Pancreas (tissue), 10 donors: ENCODE measurements at regions not wholly inside any gene's neighbourhood (a gene's known extent, or its start where the extent isn't known, plus 50 kb on each side); places are given as distances from the start of the nearest gene placed in this dataset.
"Not testable (repeated sequence)": the region's sequence is repeated elsewhere in the genome, so short reads cannot be mapped to it uniquely, and the experiment has no call there.

ENCODE experiments used
- ATAC-seq, 4 donors: fragments of 200-7000 bp; cut with Tn5 transposase; one replicate each; pipeline versions ENCODE4 v1.8.0 to v1.9.1; 2020; ENCODE audit warnings: mild to moderate bottlenecking in 4 of 4, moderate library complexity in 4 of 4
- DNase-seq, 6 donors: peaks; one replicate each; pipeline ENCODE4 v3.0.0-alpha.2; 2020
- FAIRE-seq: peaks from 2 replicates; lab custom pipeline; 2012; peaks lifted over from hg19 to GRCh38; lab: Jason Lieb, UNC
- H3K27ac ChIP-seq, 4 donors: fragments of 200-600 bp; sonication (generic); 1 replicate in 3 of 4; 2 replicates in 1 of 4; pipeline versions ENCODE4 v1.5.0 to v1.8.0; 2020
- H3K27me3 ChIP-seq, 4 donors: fragments of 200-600 bp; one replicate each; pipeline ENCODE4 v1.8.0; 2021
- H3K36me3 ChIP-seq, 3 donors: fragments of 200-600 bp; sonication (generic) in 1 of 3; one replicate each; pipeline versions ENCODE4 v1.5.0 to v1.8.0; 2020 to 2021
- H3K4me1 ChIP-seq, 3 donors: fragments of 200-600 bp; one replicate each; pipeline ENCODE4 v1.8.0; 2021
- H3K4me3 ChIP-seq, 4 donors: fragments of 200-600 bp; sonication (generic) in 2 of 4; one replicate each; pipeline versions ENCODE4 v1.5.0 to v1.8.0; 2020 to 2021
- H3K9me3 ChIP-seq, 4 donors: fragments of 200-600 bp; one replicate each; pipeline ENCODE4 v1.8.0; 2021
- WGBS, 2 donors: extraction: QIAGEN DNeasy Blood & Tissue Kit; methylation state at CpG; one replicate each; pipeline ENCODE4 v1.1.7; 2013; 5-methylcytosine and 5-hydroxymethylcytosine counted together
- intact Hi-C, 3 donors: fragments of 100-400 bp; cut with DNase I; formaldehyde crosslinking; loops; one replicate each; pipeline versions ENCODE4 v1.11.1 to v1.14.2; 2022
- TF ChIP-seq, protein P1 (sequence below), 4 donors: fragments of 200-600 bp; sonication (generic) in 3 of 4; IDR thresholded peaks; one replicate each; pipeline versions ENCODE4 v1.5.0 to v1.8.0; 2021; ENCODE audit warnings: antibody characterized with exemption in 4 of 4
- donor health status: healthy with polysubstance abuse.
- donor health status: DM: no; HTN: no; CAD: no; lungs with moderate emphysema.
- donor health status: DM: no; HTN: no; CAD: no.
- donor health status: control.
- donor health status: control.
- donor health status: Bipolar disorder and iron deficiency.
- donor health status: DM: yes; HTN: yes; CAD: no.
- donor health status: DM: no; HTN: no; CAD: no.
- donor health status: DM: no; HTN: no; CAD: no.
- donor health status: DM: yes; HTN: yes; CAD: no.

DNA sequence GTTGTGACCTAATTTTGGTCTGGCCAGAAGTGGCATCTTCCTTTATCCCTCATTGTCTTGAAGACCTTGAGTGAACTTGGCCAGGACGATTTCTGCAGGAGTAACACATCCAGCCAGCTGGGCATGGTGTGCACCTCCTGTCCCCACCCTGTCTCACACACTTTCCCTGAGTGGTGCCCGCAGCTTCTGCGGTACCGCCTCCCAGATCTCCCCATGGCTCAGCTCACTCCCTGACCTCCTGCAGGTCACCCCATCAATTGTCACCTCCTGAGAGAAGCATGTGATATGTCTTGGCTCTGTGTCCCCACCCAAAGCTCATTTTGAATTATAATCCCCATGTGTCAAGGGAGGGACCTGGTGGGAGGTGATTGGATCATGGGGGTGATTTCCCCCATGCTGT is 50.2 kb upstream of the TP53I11 start:
- ATAC-seq (no peak), DNase-seq (no peak), FAIRE-seq (no peak)
- no peaks in the 10 kb centered on the region for H3K9me3 ChIP-seq
- H3K4me1 ChIP-seq, result peaks cover 0 to 6% (median 4%) of the 10 kb centered on the region in 3 donors
- TF ChIP-seq, protein P1, sequence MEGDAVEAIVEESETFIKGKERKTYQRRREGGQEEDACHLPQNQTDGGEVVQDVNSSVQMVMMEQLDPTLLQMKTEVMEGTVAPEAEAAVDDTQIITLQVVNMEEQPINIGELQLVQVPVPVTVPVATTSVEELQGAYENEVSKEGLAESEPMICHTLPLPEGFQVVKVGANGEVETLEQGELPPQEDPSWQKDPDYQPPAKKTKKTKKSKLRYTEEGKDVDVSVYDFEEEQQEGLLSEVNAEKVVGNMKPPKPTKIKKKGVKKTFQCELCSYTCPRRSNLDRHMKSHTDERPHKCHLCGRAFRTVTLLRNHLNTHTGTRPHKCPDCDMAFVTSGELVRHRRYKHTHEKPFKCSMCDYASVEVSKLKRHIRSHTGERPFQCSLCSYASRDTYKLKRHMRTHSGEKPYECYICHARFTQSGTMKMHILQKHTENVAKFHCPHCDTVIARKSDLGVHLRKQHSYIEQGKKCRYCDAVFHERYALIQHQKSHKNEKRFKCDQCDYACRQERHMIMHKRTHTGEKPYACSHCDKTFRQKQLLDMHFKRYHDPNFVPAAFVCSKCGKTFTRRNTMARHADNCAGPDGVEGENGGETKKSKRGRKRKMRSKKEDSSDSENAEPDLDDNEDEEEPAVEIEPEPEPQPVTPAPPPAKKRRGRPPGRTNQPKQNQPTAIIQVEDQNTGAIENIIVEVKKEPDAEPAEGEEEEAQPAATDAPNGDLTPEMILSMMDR (IDR thresholded peaks at IDR 0.05), result no peak
- H3K4me3 ChIP-seq, result no peak overlapping the region
- intact Hi-C loops, result no loop called here
- no peak overlapping the region for H3K27ac ChIP-seq
- WGBS, 2 donors, result 84 to 89% methylated on average over 4 of the region's 4 CpGs
- no peaks in the 10 kb centered on the region for H3K27me3 ChIP-seq
- no peaks in the 10 kb centered on the region for H3K36me3 ChIP-seq

DNA sequence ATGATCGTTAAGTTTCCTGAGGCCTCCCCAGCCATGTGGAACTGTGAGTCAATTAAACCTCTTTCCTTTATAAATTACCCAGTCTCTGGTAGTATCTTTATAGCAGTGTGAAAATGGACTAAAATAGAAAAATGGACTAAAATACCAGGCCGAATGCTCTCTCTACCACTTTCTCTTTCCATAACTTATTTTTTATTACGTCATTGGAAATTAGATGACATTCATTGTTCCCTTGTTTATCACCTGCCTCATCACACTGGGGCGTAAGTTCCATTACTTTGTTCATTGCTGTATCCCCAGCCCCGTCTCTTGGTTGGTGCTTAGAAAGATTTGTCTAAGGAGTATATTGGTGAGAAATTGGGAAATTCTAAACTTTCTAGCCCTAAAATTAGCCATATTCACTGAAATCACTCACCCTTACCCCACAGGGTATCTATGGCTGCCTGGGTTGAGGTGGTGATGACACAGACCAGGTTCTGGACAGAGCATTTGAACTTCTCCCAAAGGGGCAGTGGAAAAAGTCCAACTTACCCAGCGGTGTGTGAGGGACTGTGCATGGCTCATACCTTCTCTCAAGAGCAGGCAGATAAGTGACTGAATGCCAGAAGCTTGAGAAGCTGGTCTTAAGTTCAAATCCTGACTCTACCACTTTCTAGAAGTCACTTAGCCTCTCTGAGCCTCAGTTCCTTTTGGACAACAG is 50.9 kb upstream of the TP53I11 start:
- intact Hi-C loops, result no loop called here
- no peak for ATAC-seq

DNA sequence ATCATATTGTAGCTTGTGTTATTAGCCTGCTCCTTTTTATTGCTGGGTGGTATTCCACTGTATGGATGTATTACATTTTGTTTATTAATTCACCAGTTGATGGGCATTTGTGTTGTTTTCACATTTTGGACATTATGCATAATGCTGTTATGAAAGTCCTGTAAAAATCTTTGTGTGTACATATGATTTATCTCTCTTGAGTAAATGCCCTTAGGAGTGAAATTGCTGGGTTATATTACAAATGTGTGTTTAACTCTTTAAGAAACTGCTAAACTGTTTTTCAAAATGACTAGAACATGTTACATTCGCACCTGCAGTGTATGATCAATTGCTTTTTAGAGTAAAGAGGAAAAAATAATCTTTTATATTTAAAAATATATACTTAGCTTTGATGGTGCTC is 54.4 kb upstream of the TP53I11 start:
- intact Hi-C loops, result no loop called here
- no peaks in the 10 kb centered on the region for H3K4me1 ChIP-seq
- no peak overlapping the region for H3K4me3 ChIP-seq
- TF ChIP-seq, protein P1 (IDR thresholded peaks at IDR 0.05), result no peak
- no peak overlapping the region for H3K27ac ChIP-seq
- no peak for ATAC-seq
- no peak for FAIRE-seq
- WGBS, 2 donors, result 88 to 91% methylated on average over 1 of the region's 1 CpG
- H3K27me3 ChIP-seq, result no peaks in the 10 kb centered on the region
- no peak for DNase-seq
- H3K9me3 ChIP-seq, result no peaks in the 10 kb centered on the region
- no peaks in the 10 kb centered on the region for H3K36me3 ChIP-seq

More for the DNA sequence above, 50.9 kb upstream of the TP53I11 start:
- no peak overlapping the region for H3K27ac ChIP-seq
- H3K4me3 ChIP-seq, result no peak overlapping the region
- H3K27me3 ChIP-seq, result no peaks in the 10 kb centered on the region
- FAIRE-seq, result no peak
- H3K9me3 ChIP-seq, result no peaks in the 10 kb centered on the region
- no peak for DNase-seq
- TF ChIP-seq, protein P1 (IDR thresholded peaks at IDR 0.05), result no peak
- H3K4me1 ChIP-seq, result peaks cover 0 to 6% (median 4%) of the 10 kb centered on the region in 3 donors
- no peaks in the 10 kb centered on the region for H3K36me3 ChIP-seq
- 89 to 93% methylated on average over 6 of the region's 6 CpGs for WGBS, 2 donors

DNA sequence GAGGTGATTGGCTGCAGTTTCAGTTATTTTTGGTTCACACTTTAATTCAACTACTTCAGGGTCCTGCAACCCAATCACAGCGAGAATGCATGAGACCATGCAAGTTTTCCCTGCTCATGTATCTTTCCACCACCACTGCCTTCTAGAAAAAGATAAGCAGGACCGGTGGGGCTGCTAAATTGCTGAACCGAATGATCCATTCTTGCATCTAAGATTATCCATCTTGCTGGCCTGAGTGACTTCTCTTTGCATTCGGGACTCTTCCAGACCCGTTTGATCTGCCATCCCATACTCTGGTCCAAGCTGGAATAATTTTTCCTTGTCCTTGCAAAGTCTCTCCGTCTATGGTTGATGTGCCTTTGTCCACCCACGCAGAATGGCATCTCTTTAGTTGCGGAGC is 56.3 kb upstream of the TP53I11 start:
- no peak for DNase-seq
- no peak overlapping the region for H3K4me3 ChIP-seq
- no peak for ATAC-seq
- no peaks in the 10 kb centered on the region for H3K9me3 ChIP-seq
- FAIRE-seq, result no peak
- intact Hi-C loops, result no loop called here
- H3K27me3 ChIP-seq, result no peaks in the 10 kb centered on the region
- no peaks in the 10 kb centered on the region for H3K36me3 ChIP-seq
- no peak overlapping the region for H3K27ac ChIP-seq
- 75 to 76% methylated on average over 8 of the region's 8 CpGs for WGBS, 2 donors
- no peaks in the 10 kb centered on the region for H3K4me1 ChIP-seq
- TF ChIP-seq, protein P1 (IDR thresholded peaks at IDR 0.05), result no peak

DNA sequence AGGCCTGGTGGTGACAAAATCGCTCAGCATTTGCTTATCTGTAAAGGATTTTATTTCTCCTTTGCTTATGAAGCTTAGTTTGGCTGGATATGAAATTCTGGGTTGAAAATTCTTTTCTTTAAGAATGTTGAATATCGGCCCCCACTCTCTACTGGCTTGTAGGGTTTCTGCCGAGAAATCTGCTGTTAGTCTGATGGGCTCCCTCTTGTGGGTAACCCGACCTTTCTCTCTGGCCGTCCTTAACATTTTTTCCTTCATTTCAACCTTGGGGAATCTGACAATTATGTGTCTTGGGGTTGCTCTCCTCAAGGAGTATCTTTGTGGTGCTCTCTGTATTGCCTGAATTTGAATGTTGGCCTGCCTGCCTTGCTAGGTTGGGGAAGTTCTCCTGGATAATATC is 65.3 kb upstream of the TP53I11 start:
- H3K9me3 ChIP-seq, FAIRE-seq, H3K36me3 ChIP-seq, DNase-seq, ATAC-seq, H3K4me3 ChIP-seq, H3K27me3 ChIP-seq, H3K27ac ChIP-seq, intact Hi-C loops, H3K4me1 ChIP-seq: not testable (repeated sequence)
- WGBS, 2 donors, result 64 to 73% methylated on average over 5 of the region's 5 CpGs

DNA sequence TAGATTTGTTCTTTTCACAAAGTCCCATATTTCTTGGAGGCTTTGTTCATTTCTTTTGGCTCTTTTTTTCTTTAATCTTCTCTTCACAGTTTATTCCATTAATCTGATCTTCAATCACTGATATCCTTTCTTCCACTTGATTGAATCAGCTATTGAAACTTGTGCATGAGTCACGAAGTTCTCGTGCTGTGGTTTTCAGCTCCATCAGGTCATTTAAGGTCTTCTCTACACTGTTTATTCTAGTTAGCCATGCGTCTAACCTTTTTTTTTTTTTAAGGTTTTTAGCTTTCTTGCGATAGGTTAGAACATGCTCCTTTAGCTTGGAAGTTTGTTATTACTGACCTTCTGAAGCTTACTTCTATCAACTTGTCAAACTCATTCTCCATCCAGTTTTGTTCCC is 65.8 kb upstream of the TP53I11 start:
- H3K4me1 ChIP-seq, H3K27ac ChIP-seq, H3K27me3 ChIP-seq, H3K36me3 ChIP-seq, intact Hi-C loops, H3K4me3 ChIP-seq, H3K9me3 ChIP-seq, ATAC-seq, DNase-seq, FAIRE-seq: not testable (repeated sequence)
- WGBS, 2 donors, result 87 to 88% methylated on average over 4 of the region's 4 CpGs
